Esophagus (tissue), 2 donors: ENCODE measurements at regions not wholly inside any gene's neighbourhood (a gene's known extent, or its start where the extent isn't known, plus 50 kb on each side); places are given as distances from the start of the nearest gene placed in this dataset.
"Not testable (repeated sequence)": the region's sequence is repeated elsewhere in the genome, so short reads cannot be mapped to it uniquely, and the experiment has no call there.

Experiments used
- H3K27ac ChIP-seq, 2 donors: one replicate each; pipeline ENCODE4 v1.5.1; 2013; ENCODE audit warnings: low read depth in 2 of 2, mild to moderate bottlenecking in 2 of 2, inconsistent platforms in 1 of 2, low read length in 1 of 2, moderate library complexity in 1 of 2
- H3K27me3 ChIP-seq, 2 donors: one replicate each; pipeline ENCODE4 v1.6.1; 2013; ENCODE audit warnings: low read length in 2 of 2, control low read depth in 1 of 2, mild to moderate bottlenecking in 1 of 2; ENCODE audit not compliant: insufficient read depth in 2 of 2, control insufficient read depth in 1 of 2
- H3K36me3 ChIP-seq, 2 donors: one replicate each; pipeline ENCODE4 v1.6.1; 2013; ENCODE audit warnings: low read length in 1 of 2; ENCODE audit not compliant: control insufficient read depth in 2 of 2, insufficient read depth in 2 of 2
- H3K4me1 ChIP-seq, 2 donors: one replicate each; pipeline ENCODE4 v1.6.1; 2013; ENCODE audit warnings: low read length in 1 of 2; ENCODE audit not compliant: control insufficient read depth in 2 of 2, insufficient read depth in 2 of 2
- H3K4me3 ChIP-seq, 2 donors: one replicate each; pipeline ENCODE4 v1.5.1; 2013; ENCODE audit warnings: low read length in 2 of 2, mild to moderate bottlenecking in 2 of 2, low read depth in 1 of 2, moderate library complexity in 1 of 2
- H3K9me3 ChIP-seq, 2 donors: one replicate each; pipeline ENCODE4 v1.6.1; 2013; ENCODE audit warnings: mild to moderate bottlenecking in 2 of 2, low read depth in 1 of 2, low read length in 1 of 2, moderate library complexity in 1 of 2; ENCODE audit not compliant: control insufficient read depth in 2 of 2, insufficient read depth in 1 of 2
- WGBS, 2 donors: extraction: QIAGEN DNeasy Blood & Tissue Kit; methylation state at CpG; one replicate each; pipeline ENCODE4 v1.1.7; 2013; 5-methylcytosine and 5-hydroxymethylcytosine counted together
- donor health status: healthy with polysubstance abuse.
- donor health status: Bipolar disorder and iron deficiency.

DNA sequence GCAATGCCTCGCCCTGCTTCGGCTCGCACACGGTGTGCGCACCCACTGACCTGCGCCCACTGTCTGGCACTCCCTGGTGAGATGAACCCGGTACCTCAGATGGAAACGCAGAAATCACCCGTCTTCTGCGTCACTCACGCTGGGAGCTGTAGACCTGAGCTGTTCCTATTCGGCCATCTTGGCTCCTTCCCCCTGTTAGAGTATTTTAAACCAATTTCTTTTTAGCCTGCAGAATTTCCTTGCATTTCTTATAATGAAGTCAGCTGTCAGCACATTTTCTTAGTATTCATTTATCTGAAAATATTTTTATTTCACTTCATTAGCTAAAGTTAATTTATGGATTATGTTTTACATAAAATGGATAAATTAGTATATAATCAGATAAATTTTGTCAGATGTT, 288.8 kb downstream of the LIG4 start:
- H3K4me3 ChIP-seq, H3K36me3 ChIP-seq, H3K4me1 ChIP-seq, H3K27ac ChIP-seq, H3K27me3 ChIP-seq, H3K9me3 ChIP-seq: not testable (repeated sequence)
- 66 to 85% methylated on average over 4 to 12 of the region's 12 CpGs for WGBS, 2 donors

DNA sequence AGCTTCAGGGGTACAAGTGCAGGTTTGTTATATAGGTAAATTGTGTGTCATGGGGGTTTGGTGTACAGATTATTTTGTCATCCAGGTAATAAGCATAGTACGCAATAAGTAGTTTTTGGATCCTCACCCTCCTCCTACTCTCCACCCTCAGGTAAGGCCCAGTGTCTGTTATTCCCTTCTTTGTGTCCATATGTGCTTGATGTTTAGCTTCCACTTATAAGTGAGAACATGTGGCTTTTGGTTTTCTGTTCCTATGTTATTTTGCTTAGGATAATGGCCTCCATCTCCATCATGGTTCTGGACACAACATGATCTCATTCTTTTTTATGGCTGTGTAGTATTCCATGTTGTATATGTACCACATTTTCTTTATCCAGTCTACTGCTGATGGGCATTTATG, 298.4 kb downstream of the LIG4 start:
- WGBS, 2 donors = 0 to 7% methylated on average over 1 of the region's 1 CpG
- not testable (repeated sequence) for H3K4me3 ChIP-seq

DNA sequence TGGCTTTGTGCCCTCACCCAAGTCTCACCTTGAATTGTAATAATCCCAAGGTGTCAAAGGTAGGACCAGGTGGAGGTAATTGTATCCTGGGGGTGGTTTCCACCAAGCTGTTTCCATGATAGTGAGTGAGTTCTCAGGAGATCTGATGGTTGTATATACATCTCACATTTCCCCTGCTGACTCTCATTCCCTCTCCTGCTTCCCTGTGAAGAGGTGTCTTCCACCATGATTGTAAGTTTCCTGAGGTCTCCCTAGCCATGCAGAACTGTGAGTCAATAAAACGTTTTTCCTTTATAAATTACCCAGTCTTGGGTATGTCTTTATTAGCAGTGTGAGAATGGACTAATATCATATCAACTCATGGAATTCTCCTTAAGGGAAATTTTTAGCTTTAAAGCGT, 302.6 kb downstream of the LIG4 start:
- H3K27me3 ChIP-seq = peaks cover 0 to 2% of the 10 kb centered on the region in 2 donors
- 60 to 68% methylated on average over 2 of the region's 2 CpGs for WGBS, 2 donors
- H3K36me3 ChIP-seq = no peaks in the 10 kb centered on the region
- peaks cover 0 to 2% of the 10 kb centered on the region in 2 donors for H3K9me3 ChIP-seq
- H3K27ac ChIP-seq = no peak overlapping the region
- no peaks in the 10 kb centered on the region for H3K4me1 ChIP-seq
- H3K4me3 ChIP-seq = no peak overlapping the region

More for the DNA sequence above, 298.4 kb downstream of the LIG4 start:
- not testable (repeated sequence) for H3K9me3 ChIP-seq, H3K4me1 ChIP-seq, H3K27me3 ChIP-seq, H3K36me3 ChIP-seq, H3K27ac ChIP-seq

DNA sequence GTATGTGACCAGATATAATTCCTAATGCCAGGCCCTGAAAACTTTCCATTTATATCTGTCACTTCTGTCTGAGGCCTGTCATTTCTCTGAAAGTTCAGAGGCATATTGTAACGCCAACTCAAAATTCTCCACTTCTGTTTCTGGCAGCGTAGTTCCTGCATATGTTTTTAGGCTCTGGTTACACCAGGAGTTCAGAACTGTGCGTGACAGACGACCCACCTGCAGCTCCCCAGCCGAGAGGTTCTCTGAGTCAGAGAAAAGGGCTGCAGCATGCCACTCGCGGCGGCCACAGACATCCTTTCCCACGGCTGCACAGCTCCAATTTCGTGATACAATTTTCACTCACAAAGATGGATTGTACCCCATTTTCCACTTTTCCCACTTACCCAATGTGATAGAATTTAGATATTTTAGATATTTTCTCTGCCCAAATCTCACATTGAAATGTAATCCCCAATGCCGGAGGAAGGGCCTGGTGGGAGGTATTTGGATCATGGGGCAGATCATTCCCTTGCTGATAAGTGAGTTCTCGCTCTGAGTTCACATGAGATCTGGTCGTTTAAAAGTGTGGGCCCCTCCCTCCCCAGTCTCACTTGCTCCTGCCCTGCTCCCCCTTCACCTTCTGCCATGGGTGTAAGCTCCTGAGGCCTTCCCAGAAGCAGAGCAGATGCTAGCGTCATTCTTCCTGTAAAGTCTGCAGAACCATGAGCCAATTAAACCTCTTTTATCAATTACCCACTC, 308.1 kb downstream of the LIG4 start:
- WGBS, 2 donors = 68 to 70% methylated on average over 14 of the region's 14 CpGs
- no peaks in the 10 kb centered on the region for H3K36me3 ChIP-seq
- peaks cover 0 to 2% of the 10 kb centered on the region in 2 donors for H3K9me3 ChIP-seq
- peaks cover 0 to 2% of the 10 kb centered on the region in 2 donors for H3K27me3 ChIP-seq
- H3K27ac ChIP-seq = no peak overlapping the region
- H3K4me3 ChIP-seq = no peak overlapping the region
- H3K4me1 ChIP-seq = no peaks in the 10 kb centered on the region

DNA sequence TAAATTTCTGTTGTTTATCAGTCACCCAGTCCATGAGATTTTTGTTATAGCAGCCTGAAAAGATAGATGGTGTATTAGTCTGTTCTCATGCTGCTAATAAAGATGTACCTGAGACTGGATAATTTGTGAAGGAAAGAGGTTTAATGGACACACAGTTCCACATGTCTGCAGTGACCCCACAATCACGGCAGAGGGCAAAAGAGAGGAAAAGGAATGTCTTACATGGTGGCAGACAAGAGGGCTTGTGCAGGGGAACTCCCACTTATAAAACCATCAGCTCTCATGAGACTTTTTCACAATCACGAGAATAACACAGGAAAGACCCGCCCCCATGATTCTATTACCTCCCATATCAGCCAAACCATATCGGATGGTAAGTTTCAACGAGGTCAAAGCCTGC, 309.2 kb downstream of the LIG4 start:
- Histone ChIP-seq H3K27ac (no peak overlapping the region), H3K4me3 (no peak overlapping the region), H3K36me3 (no peaks in the 10 kb centered on the region), H3K4me1 (no peaks in the 10 kb centered on the region), H3K9me3 (peaks cover 0 to 2% of the 10 kb centered on the region in 2 donors), H3K27me3 (no peaks in the 10 kb centered on the region)
- 84% methylated on average over 5 of the region's 5 CpGs for WGBS, 2 donors

DNA sequence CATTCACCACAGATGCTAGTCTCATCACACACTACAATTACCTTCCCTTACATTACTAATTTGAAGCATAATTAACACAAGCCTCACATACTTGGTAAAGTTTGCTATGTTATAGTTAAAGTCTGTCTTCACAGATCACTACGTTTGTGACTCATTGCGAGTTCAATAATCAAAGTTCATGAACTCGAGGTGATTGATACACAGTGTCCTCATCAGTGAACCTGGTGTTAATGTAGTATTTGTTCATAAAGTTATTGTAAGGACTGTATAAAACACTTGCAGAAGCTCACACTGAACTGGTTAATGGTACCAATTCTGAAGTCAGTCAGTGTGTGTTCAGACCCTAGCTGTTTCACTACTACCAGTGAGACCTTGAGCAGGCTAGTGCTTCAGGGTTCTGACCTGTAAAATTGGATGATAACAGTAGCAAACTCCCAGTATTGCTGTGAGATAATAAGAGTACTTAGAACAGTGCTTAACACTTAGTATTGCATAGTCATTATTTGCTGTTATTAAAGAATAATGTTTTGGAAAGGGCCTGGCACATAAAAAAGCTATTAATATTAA, 313.3 kb downstream of the LIG4 start:
- Histone ChIP-seq H3K4me3 (no peak overlapping the region), H3K27me3 (no peaks in the 10 kb centered on the region), H3K36me3 (no peaks in the 10 kb centered on the region), H3K9me3 (no peaks in the 10 kb centered on the region), H3K4me1 (no peaks in the 10 kb centered on the region), H3K27ac (no peak overlapping the region)
- WGBS, 2 donors = 71 to 75% methylated on average over 3 of the region's 3 CpGs

DNA sequence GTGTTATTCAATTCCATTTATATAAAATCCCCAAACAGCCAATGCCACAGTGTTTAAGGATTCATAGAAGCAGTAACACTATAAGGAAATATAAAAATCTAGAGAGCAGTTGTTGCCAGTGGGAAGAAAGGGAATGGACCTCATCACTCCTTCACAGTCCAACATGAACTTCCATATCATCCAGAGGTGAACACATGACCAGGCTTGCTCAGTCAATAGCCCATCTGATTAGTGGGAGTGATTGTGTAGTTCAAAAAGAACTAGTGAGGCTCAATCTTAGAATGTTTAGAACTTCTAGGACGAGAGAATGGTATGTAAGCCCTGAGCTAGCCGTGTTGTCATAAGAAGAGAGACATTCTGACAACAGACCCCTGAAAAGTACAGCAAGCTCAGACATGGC, 314.1 kb downstream of the LIG4 start:
- 55 to 70% methylated on average over 2 of the region's 2 CpGs for WGBS, 2 donors

DNA sequence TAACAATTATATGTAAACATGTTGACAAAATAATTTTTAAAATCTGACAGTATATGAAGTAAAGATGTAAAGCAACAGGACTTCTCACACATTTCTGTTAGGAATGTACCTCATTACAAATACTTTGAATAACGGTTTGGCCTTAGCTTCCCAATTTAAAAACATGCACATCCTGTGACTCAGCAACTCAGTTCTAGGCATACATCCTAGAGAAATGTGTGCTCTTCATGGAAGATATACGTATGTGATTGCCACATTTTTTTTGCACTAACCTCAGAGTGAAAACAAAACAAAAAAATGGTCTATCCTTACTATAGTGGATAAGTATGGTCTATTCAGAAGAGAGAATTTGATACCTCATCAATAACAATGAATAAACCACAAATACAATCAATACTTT, 314.6 kb downstream of the LIG4 start:
- no peak overlapping the region for H3K4me3 ChIP-seq
- no peaks in the 10 kb centered on the region for H3K9me3 ChIP-seq
- H3K36me3 ChIP-seq = no peaks in the 10 kb centered on the region
- H3K27ac ChIP-seq = no peak overlapping the region
- H3K27me3 ChIP-seq = no peaks in the 10 kb centered on the region
- no peaks in the 10 kb centered on the region for H3K4me1 ChIP-seq
- 58 to 61% methylated on average over 2 of the region's 2 CpGs for WGBS, 2 donors

More for the DNA sequence above, 314.1 kb downstream of the LIG4 start:
- Histone ChIP-seq H3K27me3 (no peaks in the 10 kb centered on the region), H3K4me3 (no peak overlapping the region), H3K9me3 (no peaks in the 10 kb centered on the region), H3K27ac (no peak overlapping the region), H3K36me3 (no peaks in the 10 kb centered on the region), H3K4me1 (no peaks in the 10 kb centered on the region)

DNA sequence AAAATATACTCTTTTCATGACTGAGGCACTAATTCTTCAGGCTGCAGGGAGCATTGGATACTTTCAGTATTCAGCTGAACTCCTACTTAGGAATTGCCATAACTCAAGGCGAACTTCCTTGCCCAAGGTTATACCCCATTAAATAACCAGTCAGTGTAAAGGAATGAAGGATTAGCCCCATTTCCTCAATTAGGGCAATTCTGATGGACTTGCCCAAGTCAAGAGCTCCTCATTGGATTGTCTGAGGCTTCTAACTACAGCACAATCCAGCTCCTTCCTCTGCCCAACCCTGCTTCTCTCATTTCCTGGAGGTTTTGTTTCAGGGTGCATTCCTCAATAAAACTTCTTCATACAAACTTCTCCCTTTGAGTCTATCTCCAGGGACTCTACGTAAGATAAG, 329.2 kb downstream of the LIG4 start:
- Histone ChIP-seq H3K36me3 (no peaks in the 10 kb centered on the region), H3K27me3 (no peaks in the 10 kb centered on the region), H3K4me1 (no peaks in the 10 kb centered on the region), H3K4me3 (no peak overlapping the region), H3K9me3 (no peaks in the 10 kb centered on the region), H3K27ac (no peak overlapping the region)
- 75 to 85% methylated on average over 2 of the region's 2 CpGs for WGBS, 2 donors

DNA sequence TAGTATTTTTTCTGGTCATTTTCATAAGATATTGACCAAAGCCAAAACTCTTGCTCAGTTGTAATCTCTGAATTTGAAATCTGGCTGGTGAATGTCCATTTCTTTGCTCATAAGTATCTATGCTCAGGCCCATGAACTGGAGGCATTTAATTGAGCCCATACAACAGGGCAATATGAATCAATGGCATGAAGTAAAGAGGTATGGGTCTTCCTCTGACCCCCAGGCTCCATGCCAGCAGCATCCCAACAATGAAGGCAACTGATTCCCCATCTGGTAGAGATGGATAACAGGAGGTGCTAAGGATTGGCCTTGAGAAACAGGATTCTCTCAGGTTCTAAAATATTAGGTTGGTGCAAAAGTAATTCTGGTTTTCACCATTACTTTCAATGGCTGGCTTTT, 330.8 kb downstream of the LIG4 start:
- no peaks in the 10 kb centered on the region for H3K27me3 ChIP-seq
- no peak overlapping the region for H3K27ac ChIP-seq
- H3K9me3 ChIP-seq = no peaks in the 10 kb centered on the region
- no peaks in the 10 kb centered on the region for H3K4me1 ChIP-seq
- H3K4me3 ChIP-seq = no peak overlapping the region
- no peaks in the 10 kb centered on the region for H3K36me3 ChIP-seq
